ENCODE measurements at regions not wholly inside any gene's neighbourhood (a gene's known extent, or its start where the extent isn't known, plus 50 kb on each side); places are given as distances from the start of the nearest gene placed in this dataset.

DNA sequence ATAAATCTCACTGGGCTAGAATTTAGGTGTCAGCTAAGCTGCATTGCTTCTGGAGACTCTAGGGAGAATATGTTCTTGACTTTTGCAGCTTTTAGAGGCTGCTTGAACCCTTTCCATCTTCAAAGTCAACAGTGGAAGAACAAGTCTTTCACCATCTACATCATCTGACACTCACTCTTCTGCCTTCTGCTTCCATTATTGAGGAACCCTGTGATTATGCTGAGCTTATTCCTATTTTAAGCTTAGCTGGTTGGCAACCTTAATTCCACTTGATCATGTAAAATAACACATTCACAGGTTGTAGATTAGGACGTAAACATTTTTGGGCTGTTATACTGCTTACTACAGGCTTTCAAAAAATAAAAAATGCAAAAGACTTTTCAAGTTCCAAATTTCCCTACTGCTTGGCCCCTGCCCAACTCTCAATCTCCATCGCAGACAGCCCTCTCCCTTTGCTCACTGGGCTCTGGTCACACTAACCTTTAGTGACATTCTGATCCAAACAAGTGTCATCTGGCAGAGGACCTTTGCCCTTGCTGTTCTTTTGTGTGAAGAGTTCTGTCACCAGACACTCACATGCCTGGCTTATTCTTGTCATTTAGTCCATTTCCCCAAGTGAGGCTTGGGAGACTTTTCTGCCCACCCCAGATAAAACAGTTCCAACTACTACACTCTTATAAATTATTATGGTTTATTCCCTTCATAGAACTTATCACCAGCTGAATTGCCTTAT lies 1056.0 kb downstream of the STIM2 start:
- Histone ChIP-seq H3K27me3 (replicated peaks; ENCODE audit: control insufficient read depth, insufficient read depth, low read length) (no peaks in the 10 kb centered on the region), H3K9me3 (ENCODE audit: control insufficient read depth, low read length) (no peaks in the 10 kb centered on the region), H3K36me3 (ENCODE audit: control insufficient read depth, insufficient read depth, low read length, severe bottlenecking) (no peaks in the 10 kb centered on the region), H3K4me1 (ENCODE audit: control insufficient read depth, insufficient read depth, low read length) (peaks cover 7% of the 10 kb centered on the region), H3K4me3 (ENCODE audit: low read length) (no peak overlapping the region), H3K9ac (ENCODE audit: low read length) (no peak overlapping the region)
- no peak for DNase-seq (ENCODE audit: low read depth)

DNA sequence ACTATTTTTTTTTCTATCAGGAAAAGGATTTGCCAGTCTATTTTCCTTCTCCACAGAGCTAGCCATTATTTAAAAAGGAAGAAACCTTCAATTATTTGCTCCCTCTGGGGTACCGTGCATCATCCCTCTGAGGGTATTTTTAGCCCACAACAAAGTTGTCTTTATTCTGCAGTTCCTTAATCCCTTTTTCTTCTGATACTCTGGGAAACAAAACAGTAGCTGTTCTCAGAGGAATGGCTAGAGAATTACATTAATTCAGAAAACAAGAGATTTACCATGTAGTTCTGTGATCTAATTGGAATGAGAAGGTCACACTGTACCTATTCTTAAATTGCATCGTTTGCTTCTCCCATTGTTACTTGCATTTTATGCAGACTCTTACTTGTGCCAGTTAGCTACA lies 1056.7 kb downstream of the STIM2 start:
- no peak overlapping the region for H3K4me3 ChIP-seq (ENCODE audit: low read length)
- H3K9ac ChIP-seq (ENCODE audit: low read length) = no peak overlapping the region
- H3K9me3 ChIP-seq (ENCODE audit: control insufficient read depth, low read length) = no peaks in the 10 kb centered on the region
- no peaks in the 10 kb centered on the region for H3K27me3 ChIP-seq (replicated peaks; ENCODE audit: control insufficient read depth, insufficient read depth, low read length)
- H3K36me3 ChIP-seq (ENCODE audit: control insufficient read depth, insufficient read depth, low read length, severe bottlenecking) = no peaks in the 10 kb centered on the region
- H3K4me1 ChIP-seq (ENCODE audit: control insufficient read depth, insufficient read depth, low read length) = peaks cover 8% of the 10 kb centered on the region
- DNase-seq (ENCODE audit: low read depth) = no peak

DNA sequence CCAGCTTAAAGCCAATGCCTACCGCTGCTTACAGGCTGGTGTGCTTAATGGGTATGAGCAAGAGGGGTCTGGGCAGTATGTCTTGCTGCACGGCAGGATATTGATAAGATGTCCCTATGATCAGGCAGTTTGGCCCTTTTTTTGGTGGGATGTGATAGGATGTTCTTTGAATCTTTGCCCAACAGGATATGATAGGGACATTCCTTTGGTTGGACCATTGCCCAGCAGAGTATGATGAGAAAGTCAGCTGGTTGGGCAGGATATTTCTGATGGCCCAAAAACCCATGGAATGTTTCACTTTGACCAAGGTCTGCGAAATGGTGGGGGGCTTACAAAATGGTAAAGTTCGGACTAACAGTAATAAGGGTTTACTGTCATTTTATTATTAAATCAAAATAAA lies 1060.6 kb downstream of the STIM2 start:
- Histone ChIP-seq H3K27me3 (replicated peaks; ENCODE audit: control insufficient read depth, insufficient read depth, low read length) (no peaks in the 10 kb centered on the region), H3K4me3 (ENCODE audit: low read length) (no peak overlapping the region), H3K36me3 (ENCODE audit: control insufficient read depth, insufficient read depth, low read length, severe bottlenecking) (no peaks in the 10 kb centered on the region), H3K9me3 (ENCODE audit: control insufficient read depth, low read length) (no peaks in the 10 kb centered on the region), H3K9ac (ENCODE audit: low read length) (no peak overlapping the region), H3K4me1 (ENCODE audit: control insufficient read depth, insufficient read depth, low read length) (peaks cover 8% of the 10 kb centered on the region)
- DNase-seq (ENCODE audit: low read depth) = peak; percentile 42

DNA sequence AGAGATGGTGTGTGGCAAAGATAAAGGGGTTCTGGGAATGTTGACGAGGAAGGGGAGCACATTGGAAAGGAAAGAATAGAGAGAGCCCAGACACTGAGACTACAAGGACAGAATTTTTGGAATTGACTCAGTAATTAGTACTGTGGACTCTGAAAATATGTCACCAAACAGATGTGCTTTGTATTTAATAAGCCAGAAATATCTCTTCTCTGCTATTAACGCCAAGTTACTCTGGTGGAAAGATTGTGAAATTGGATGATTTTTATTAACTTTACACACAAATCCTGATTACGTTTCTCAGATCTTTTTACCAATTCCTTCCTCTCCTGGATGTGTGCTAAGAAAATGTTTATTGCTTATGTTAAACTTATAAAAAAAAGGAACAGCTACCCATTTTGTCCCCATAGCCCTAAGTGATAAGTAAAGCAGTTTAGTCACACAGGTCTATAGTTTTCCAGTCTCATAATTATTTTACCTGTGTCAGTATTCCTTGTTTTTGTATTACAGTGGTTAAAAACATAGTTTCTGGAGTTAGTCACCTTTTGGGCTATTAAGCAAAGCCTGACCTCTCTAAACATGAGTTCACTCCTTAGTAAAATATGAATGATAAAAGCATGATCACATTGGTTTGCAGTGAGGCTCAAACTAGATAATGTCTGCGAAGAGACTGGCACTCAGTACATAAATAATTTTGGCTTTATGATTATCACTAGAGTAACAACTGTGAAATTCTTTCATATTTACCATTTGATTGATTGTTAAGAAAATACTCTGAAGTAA lies 1068.3 kb downstream of the STIM2 start:
- no peak overlapping the region for H3K4me3 ChIP-seq (ENCODE audit: low read length)
- no peak for DNase-seq (ENCODE audit: low read depth)
- H3K9ac ChIP-seq (ENCODE audit: low read length) = no peak overlapping the region
- no peaks in the 10 kb centered on the region for H3K9me3 ChIP-seq (ENCODE audit: control insufficient read depth, low read length)
- H3K36me3 ChIP-seq (ENCODE audit: control insufficient read depth, insufficient read depth, low read length, severe bottlenecking) = no peaks in the 10 kb centered on the region
- H3K4me1 ChIP-seq (ENCODE audit: control insufficient read depth, insufficient read depth, low read length) = no peaks in the 10 kb centered on the region
- no peaks in the 10 kb centered on the region for H3K27me3 ChIP-seq (replicated peaks; ENCODE audit: control insufficient read depth, insufficient read depth, low read length)

DNA sequence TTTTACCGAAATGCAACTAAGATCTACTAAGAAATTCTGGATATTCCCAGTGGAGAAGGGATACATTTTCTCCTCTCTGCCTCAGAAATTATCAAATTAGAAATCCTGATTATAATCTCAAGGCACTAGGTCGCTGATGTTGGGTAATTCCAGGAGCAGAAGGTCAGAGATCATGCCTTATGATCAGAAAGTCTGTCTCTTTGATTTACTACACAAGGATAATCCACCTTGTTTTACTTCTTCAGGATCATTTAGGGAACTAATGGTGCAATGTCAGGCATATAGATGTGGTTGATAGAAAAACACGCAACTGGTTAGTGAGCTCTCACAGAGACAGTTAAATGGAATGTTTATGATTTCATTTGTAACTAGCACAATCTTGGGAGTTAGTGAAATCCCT lies 1069.7 kb downstream of the STIM2 start:
- Histone ChIP-seq H3K4me3 (ENCODE audit: low read length) (no peak overlapping the region), H3K9me3 (ENCODE audit: control insufficient read depth, low read length) (no peaks in the 10 kb centered on the region), H3K27me3 (replicated peaks; ENCODE audit: control insufficient read depth, insufficient read depth, low read length) (no peaks in the 10 kb centered on the region), H3K4me1 (ENCODE audit: control insufficient read depth, insufficient read depth, low read length) (no peaks in the 10 kb centered on the region), H3K9ac (ENCODE audit: low read length) (no peak overlapping the region), H3K36me3 (ENCODE audit: control insufficient read depth, insufficient read depth, low read length, severe bottlenecking) (no peaks in the 10 kb centered on the region)
- no peak for DNase-seq (ENCODE audit: low read depth)

DNA sequence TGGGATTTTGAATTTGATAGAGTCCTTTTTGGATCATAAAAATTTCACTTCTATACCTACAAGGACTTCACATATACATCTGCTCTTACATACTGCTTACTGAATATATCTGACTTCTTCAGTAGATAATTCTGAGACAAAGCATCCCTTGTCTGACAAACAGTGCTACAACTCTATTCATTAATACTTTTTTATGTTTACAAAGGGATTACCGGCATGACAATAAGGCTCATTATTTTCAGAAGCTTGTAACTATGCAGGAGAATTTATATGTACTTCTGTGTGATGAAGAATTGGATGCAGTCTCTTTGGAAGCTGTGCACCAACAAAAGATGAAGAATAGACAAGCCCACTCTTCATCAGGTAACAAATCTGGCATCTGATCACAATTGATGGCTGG lies 1070.3 kb downstream of the STIM2 start:
- Histone ChIP-seq H3K27me3 (replicated peaks; ENCODE audit: control insufficient read depth, insufficient read depth, low read length) (no peaks in the 10 kb centered on the region), H3K4me3 (ENCODE audit: low read length) (no peak overlapping the region), H3K9me3 (ENCODE audit: control insufficient read depth, low read length) (no peaks in the 10 kb centered on the region), H3K36me3 (ENCODE audit: control insufficient read depth, insufficient read depth, low read length, severe bottlenecking) (no peaks in the 10 kb centered on the region), H3K4me1 (ENCODE audit: control insufficient read depth, insufficient read depth, low read length) (no peaks in the 10 kb centered on the region), H3K9ac (ENCODE audit: low read length) (no peak overlapping the region)
- DNase-seq (ENCODE audit: low read depth) = no peak

DNA sequence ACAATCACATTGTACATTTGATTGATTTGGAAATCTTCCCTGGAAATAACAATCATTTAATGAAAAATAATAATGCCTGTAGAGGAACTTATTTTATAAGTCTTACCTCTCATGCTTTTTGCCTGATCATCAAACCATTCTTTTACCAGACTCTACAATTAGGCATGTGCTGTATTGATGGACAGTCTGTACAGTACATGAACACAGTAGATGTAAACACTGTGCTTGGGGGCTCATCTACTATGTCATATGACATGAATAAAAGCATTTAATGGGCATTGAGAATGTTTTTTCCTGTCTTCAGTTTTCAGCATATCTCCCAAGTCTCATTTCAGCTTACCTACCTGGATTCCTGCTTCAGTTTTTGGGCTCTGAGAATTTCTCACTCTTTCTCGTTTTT lies 1070.9 kb downstream of the STIM2 start:
- H3K9ac ChIP-seq (ENCODE audit: low read length) = no peak overlapping the region
- no peaks in the 10 kb centered on the region for H3K36me3 ChIP-seq (ENCODE audit: control insufficient read depth, insufficient read depth, low read length, severe bottlenecking)
- DNase-seq (ENCODE audit: low read depth) = no peak
- H3K4me1 ChIP-seq (ENCODE audit: control insufficient read depth, insufficient read depth, low read length) = no peaks in the 10 kb centered on the region
- H3K4me3 ChIP-seq (ENCODE audit: low read length) = no peak overlapping the region
- H3K27me3 ChIP-seq (replicated peaks; ENCODE audit: control insufficient read depth, insufficient read depth, low read length) = no peaks in the 10 kb centered on the region
- H3K9me3 ChIP-seq (ENCODE audit: control insufficient read depth, low read length) = no peaks in the 10 kb centered on the region

DNA sequence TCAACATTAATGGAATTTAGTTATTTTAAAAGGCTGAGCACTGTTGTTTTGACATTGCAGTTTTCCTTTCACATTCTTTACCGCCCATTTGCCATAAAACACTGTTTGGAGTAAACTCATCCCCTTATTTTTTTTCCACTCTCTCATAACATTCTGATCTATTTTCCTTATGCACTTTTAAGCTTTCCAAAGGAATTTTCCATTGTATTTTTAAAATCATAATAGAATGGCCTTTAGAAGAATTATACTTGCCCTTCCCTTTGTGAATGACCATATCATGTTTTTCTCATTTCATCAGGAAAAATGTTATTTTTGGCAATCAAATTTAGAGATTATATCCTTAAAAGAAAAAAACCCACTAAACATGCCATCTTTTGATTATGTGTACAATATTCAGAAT lies 1074.2 kb downstream of the STIM2 start:
- Histone ChIP-seq H3K4me3 (ENCODE audit: low read length) (no peak overlapping the region), H3K9me3 (ENCODE audit: control insufficient read depth, low read length) (no peaks in the 10 kb centered on the region), H3K4me1 (ENCODE audit: control insufficient read depth, insufficient read depth, low read length) (no peaks in the 10 kb centered on the region), H3K9ac (ENCODE audit: low read length) (no peak overlapping the region), H3K36me3 (ENCODE audit: control insufficient read depth, insufficient read depth, low read length, severe bottlenecking) (no peaks in the 10 kb centered on the region), H3K27me3 (replicated peaks; ENCODE audit: control insufficient read depth, insufficient read depth, low read length) (no peaks in the 10 kb centered on the region)
- DNase-seq (ENCODE audit: low read depth) = peak; percentile 10

DNA sequence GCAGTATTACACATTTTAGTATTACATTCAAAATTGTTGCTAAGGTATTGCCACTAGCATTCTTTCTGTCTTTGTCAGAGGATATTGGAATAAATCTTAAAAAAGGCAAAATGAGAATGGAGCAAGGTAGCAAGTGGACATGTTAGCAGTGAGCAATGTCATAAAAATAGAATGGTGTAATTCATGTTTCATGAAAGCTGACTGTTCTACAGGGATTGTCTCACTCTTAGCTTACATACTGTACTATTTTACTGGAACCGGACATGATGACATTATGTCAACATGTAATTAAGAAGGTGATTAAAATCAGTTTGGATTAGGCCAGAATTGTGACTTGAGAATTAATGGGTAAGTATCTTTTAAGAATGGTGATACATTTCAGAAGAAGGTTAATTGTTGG lies 1086.2 kb downstream of the STIM2 start:
- Histone ChIP-seq H3K4me3 (ENCODE audit: low read length) (no peak overlapping the region), H3K27me3 (replicated peaks; ENCODE audit: control insufficient read depth, insufficient read depth, low read length) (no peaks in the 10 kb centered on the region), H3K9me3 (ENCODE audit: control insufficient read depth, low read length) (no peaks in the 10 kb centered on the region), H3K4me1 (ENCODE audit: control insufficient read depth, insufficient read depth, low read length) (no peaks in the 10 kb centered on the region), H3K9ac (ENCODE audit: low read length) (no peak overlapping the region), H3K36me3 (ENCODE audit: control insufficient read depth, insufficient read depth, low read length, severe bottlenecking) (no peaks in the 10 kb centered on the region)
- no peak for DNase-seq (ENCODE audit: low read depth)

DNA sequence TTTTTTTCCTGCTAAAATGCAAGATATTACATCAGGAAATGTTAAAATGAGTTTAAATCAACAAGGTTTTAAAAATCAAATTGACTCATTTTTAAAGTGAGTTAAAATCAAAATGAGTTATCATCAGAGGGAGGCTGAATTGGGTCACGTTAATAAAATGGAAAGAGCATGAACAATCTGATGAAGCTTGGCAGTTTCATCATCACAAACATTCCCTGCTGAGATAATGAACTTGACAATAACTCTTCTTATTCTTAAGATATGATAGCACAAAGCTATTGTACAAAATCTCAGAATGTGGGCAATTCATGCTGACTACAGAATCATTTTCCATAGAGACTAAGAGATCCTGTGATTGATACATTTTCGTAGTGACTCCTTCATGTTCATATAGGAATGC lies 1086.7 kb downstream of the STIM2 start:
- no peak for DNase-seq (ENCODE audit: low read depth)
- no peak overlapping the region for H3K4me3 ChIP-seq (ENCODE audit: low read length)
- H3K9me3 ChIP-seq (ENCODE audit: control insufficient read depth, low read length) = no peaks in the 10 kb centered on the region
- no peaks in the 10 kb centered on the region for H3K36me3 ChIP-seq (ENCODE audit: control insufficient read depth, insufficient read depth, low read length, severe bottlenecking)
- no peaks in the 10 kb centered on the region for H3K27me3 ChIP-seq (replicated peaks; ENCODE audit: control insufficient read depth, insufficient read depth, low read length)
- H3K4me1 ChIP-seq (ENCODE audit: control insufficient read depth, insufficient read depth, low read length) = no peaks in the 10 kb centered on the region
- no peak overlapping the region for H3K9ac ChIP-seq (ENCODE audit: low read length)

DNA sequence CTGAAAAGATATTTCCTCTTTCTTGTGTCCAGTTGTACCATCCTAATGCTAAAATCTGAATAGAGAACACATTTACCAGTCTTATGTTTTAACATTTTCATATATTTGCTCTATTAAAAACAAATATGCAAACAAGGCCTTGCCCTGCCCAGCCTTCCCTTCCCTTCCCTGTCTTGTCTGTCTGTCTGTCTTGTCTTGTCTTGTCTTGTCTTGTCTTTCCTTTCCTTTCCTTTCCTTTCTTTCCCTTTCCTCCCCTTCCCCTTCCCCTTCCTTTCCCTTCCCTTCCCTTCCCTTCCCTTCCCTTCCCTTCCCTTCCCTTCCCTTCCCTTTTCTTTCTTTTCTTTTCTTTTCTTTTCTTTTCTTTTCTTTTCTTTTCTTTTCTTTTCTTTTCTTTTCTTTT lies 1103.5 kb downstream of the STIM2 start:
- H3K4me1 ChIP-seq (ENCODE audit: control insufficient read depth, insufficient read depth, low read length) = no peaks in the 10 kb centered on the region
- no peaks in the 10 kb centered on the region for H3K27me3 ChIP-seq (replicated peaks; ENCODE audit: control insufficient read depth, insufficient read depth, low read length)
- DNase-seq (ENCODE audit: low read depth) = no peak
- H3K9ac ChIP-seq (ENCODE audit: low read length) = no peak overlapping the region
- no peaks in the 10 kb centered on the region for H3K36me3 ChIP-seq (ENCODE audit: control insufficient read depth, insufficient read depth, low read length, severe bottlenecking)
- no peak overlapping the region for H3K4me3 ChIP-seq (ENCODE audit: low read length)
- H3K9me3 ChIP-seq (ENCODE audit: control insufficient read depth, low read length) = no peaks in the 10 kb centered on the region

All from adipocyte (in vitro differentiated cells).